NCI-H1092 treated with DMSO at 0.1 percent for 48 hours (cell line): ENCODE measurements at regions not wholly inside any gene's neighbourhood (a gene's known extent, or its start where the extent isn't known, plus 50 kb on each side); places are given as distances from the start of the nearest gene placed in this dataset.
A peak's percentile ranks its signal among the peaks of the same experiment; 100 is the strongest.

Experiments
- DNase-seq: peaks from one replicate; lab custom pipeline; 2025; lab: John Stamatoyannopoulos, UW

DNA sequence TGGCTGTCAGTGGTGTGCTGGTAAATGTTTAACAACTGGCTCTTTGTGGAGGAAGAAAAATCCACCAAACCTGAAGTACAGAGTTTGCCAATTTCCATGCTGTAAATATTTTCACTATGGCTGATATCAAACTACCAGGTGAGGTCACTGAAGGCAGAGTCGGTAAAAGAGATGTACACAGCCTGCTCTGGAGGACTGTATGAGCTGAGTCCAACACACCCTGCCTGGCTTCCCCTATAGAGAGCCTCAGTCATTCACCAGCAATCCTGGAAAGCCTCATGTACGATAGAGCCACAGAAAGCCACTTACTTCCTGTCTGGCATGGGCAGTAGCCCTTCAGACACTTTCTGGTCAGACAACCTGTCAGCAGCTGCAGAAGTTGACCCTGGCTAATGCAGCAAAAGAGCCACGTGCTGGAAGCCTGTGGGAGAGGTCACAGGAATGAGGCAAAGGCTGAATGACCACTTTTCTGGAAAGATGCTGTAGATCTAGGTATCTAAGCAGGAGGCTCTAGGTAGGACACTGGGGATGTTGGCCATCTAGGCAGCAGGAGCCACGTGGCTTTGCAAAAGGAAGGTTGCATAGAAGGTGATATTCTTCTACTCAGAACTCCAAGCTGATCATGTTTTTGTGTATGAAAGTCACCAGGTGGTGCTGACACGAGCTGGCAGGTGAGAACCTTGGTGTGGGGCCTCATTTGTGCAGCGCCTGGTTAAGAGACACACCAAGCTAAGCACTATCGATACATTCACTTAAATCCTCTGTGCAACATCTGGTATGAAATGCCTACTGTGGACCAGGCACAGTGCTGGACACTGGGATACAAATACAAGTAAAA, 553.9 kb downstream of the VRK1 start:
- DNase-seq = no peak

- DNase-seq = no peak
These were observed 555.9 kb downstream of the VRK1 start for GRCh38 chr14:97353102-97353501.

DNA sequence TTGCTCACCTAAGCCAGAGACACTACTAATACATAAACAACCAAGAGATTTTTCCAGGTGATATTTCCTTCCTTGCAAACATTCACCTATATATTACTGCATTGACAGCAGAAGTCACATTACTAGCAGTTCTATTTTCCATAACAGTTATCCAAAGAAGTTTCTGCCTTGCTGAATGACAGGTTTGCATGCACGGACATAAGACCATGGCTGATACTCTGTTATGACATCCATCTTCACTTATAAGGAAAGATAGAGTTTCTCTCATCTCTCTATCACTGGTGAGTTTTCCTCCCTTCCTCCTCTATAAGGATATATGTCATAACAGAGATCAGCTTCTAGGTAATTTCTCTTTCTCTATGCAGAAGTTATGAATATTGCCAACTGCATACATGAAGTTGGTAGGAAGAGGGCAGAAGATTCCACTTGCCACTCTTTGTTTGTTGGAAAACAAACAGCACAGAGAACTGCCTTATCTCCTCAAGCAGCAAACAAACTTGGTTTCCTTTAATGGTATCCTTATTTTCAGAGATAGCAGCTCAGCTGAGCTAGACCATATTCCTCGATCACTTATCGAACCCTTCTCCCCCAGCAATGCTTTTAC, 557.0 kb downstream of the VRK1 start:
- no peak for DNase-seq

GRCh38 chr14:97359341-97359740, 562.2 kb downstream of the VRK1 start:
- peak; percentile 97 for DNase-seq

DNA sequence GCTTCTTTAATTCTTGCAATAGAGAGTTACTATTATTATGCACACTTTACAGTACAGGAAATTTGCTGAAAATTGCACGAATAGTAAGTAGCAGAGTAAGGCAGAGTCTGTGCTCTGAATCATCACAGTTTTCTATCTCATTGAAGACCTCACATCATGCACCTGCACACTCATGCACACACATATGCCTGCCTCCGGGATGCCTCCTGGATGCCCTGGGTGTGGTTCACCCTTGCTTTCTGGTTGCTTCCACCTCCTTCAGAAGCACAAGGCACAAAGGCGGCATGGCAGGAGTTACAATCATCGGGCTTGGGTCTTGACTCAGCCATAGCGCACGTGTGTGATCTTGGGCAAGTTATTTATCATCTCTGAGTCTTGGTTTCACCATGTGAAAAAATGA, 564.0 kb downstream of the VRK1 start:
- DNase-seq = no peak

DNA sequence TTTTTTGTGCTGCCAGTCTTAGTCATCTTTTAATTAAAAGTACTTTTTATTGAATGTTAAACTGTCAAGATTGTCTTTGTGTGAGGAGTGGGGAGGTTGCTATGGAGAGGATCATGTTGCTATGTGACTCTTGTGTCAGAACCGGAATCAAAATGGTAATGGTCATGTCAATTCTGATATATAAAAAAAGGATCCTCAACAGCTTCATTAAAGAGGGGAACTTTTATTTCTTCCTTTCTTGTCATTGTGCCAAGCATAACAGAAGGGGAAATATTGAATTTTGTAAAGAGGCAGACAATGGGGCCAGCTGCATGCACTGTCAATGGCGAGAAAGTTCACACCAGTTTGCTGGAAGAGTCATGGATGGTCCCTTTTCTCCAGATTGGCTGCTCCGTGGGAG, 564.8 kb downstream of the VRK1 start:
- peak; percentile 22 for DNase-seq

- DNase-seq = no peak
These were observed 569.2 kb downstream of the VRK1 start for GRCh38 chr14:97366400-97366799.

GRCh38 chr14:97367278-97367677, 570.1 kb downstream of the VRK1 start:
- no peak for DNase-seq

DNA sequence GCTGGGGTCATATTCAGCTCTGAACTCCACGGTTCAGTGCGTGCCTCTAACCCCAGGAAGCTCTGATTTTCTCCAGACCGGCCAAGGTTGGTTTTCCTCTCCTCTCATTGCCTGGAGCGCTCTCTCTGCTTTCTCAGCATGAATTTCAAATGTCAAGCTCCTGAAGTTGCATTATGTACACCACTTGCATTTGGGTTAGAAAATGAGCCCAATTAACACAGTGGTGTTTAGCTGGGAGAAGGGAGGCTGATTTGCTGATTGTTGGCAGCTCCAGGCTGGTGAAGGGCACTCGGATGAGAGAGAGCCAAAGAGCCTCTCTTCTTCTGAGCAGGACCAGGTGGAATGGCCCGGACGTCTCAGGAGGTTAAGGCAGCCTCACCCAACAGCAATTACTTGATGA, 570.9 kb downstream of the VRK1 start:
- DNase-seq = no peak

- no peak for DNase-seq
These were observed 571.9 kb downstream of the VRK1 start for GRCh38 chr14:97368900-97369564.

DNA sequence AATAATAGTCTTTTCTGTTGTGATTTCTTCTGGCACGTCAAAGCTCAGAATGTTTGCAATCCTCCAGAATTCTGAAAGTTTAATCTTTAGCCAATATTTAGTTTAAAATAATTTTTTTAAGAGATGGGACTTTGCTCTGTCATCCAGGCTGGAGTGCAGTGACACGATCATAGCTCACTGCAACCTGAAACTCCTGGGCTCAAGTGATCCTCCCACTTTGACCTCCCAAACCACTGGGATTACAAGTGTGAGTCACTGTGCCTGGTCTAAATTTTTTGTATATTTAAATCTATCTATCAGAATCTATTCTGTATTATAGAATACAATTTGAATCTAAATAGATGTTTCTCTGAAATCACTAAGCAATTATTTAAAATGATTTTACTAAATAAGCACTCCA, 572.7 kb downstream of the VRK1 start:
- DNase-seq = no peak

DNA sequence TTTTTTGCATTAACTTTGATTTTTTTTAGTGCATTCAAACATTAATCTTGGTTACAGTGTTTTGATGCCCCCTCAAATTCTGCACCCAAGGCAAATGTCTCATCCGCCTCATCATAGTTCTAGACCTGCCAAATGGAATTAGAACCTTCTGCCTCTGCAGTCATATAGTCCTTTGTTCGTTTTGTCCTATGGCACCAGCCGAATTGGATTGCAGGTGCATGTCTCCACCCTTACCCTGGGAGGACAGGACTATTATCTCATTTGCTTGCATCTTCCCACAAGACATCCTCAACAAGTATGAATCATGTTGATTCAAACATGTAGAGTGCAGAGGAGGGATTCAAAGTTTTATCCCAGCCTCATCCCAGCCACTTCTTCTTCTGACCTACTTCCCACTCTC, 579.1 kb downstream of the VRK1 start:
- no peak for DNase-seq

GRCh38 chr14:97377550-97377949, 580.4 kb downstream of the VRK1 start:
- no peak for DNase-seq

GRCh38 chr14:97379091-97379531, 581.9 kb downstream of the VRK1 start:
- no peak for DNase-seq

- no peak for DNase-seq
These were observed 583.4 kb downstream of the VRK1 start for GRCh38 chr14:97380539-97380941.

DNA sequence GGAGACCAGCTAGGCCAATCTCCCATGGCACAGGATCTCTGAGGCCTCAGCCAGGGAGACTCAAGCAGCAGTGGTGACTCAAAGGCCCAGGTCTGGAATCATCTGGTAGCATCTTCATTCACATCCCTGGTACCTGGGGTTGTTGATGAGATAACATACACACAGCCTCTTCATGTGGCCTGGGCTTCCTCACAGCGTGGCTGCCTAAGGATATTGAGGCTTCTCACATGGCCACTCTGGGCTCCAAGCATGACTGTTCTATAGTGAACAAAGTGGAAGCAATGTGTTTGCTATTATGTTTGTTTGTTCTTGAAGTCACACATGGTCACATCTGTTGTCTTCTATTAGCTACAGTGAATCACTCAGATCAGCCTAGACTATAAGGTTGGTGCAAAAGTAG, 584.1 kb downstream of the VRK1 start:
- no peak for DNase-seq

- no peak for DNase-seq
These were observed 585.5 kb downstream of the VRK1 start for GRCh38 chr14:97382616-97383226.

GRCh38 chr14:97385727-97386126, 588.5 kb downstream of the VRK1 start:
- no peak for DNase-seq

GRCh38 chr14:97387252-97387874, 590.2 kb downstream of the VRK1 start:
- DNase-seq = no peak

GRCh38 chr14:97388408-97388807, 591.2 kb downstream of the VRK1 start:
- DNase-seq = no peak

GRCh38 chr14:97390096-97390724, 593.0 kb downstream of the VRK1 start:
- no peak for DNase-seq

DNA sequence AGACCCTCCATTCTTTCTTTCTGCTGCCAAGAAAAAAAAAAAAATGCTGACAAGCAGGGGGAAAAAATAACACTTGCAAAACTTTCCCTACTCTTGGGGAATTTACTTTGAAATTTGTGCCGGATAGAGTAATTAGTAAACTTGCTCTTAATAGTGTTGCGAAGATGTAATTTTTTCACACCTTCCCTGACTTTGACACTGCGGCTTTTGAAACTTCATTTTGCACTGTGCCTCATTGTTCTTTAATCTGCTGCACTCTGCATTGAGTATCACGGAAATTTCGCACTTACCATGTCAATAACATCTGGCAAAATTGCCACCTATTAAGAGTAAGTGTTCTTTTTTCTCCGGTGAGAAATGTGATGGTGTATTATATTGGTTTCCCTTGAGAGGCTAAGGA, 596.1 kb downstream of the VRK1 start:
- no peak for DNase-seq
